ENCODE measurements at regions not wholly inside any gene's neighbourhood (a gene's known extent, or its start where the extent isn't known, plus 50 kb on each side); places are given as distances from the start of the nearest gene placed in this dataset.

- WGBS (ENCODE audit: insufficient coverage, low coverage, missing lambda C conversion rate), result 0% methylated on average over 3 of the region's 3 CpGs
- intact Hi-C loops (cut with micrococcal nuclease), result no loop called here
- POLR2A ChIA-PET, result no interaction called here
- TF ChIP-seq CGGBP1 (CRISPR knock-in tag; IDR thresholded peaks at IDR 0.05), result no peak
- no peak for TF ChIP-seq PBX2 (CRISPR knock-in tag; IDR thresholded peaks at IDR 0.05; ENCODE audit: low read depth)
- TF ChIP-seq PBX2 (tag; conservative IDR thresholded peaks at IDR 0.05; ENCODE audit: low read depth), result no peak
- TF ChIP-seq DIDO1 (tag; IDR thresholded peaks at IDR 0.05; ENCODE audit: low read depth), result no peak
- no peak for TF ChIP-seq HBP1 (CRISPR knock-in tag; IDR thresholded peaks at IDR 0.05)
- no peak for TF ChIP-seq HNRNPH1 (optimal IDR thresholded peaks at IDR 0.05; ENCODE audit: low read depth, low read length)
- no peak for TF ChIP-seq KLF16 (IDR thresholded peaks at IDR 0.05)
- TF ChIP-seq AFF1 (IDR thresholded peaks at IDR 0.05; ENCODE audit: low read depth in 1 of 2, partially characterized antibody in 2 of 2), result no peak
- TF ChIP-seq RFX7 (CRISPR knock-in tag; IDR thresholded peaks at IDR 0.05), result no peak
- TF ChIP-seq U2AF2 (optimal IDR thresholded peaks at IDR 0.05; ENCODE audit: low read depth, low read length), result no peak
- TF ChIP-seq IRF2 (CRISPR knock-in tag; IDR thresholded peaks at IDR 0.05), result no peak
- TF ChIP-seq ZNF408 (CRISPR knock-in tag; IDR thresholded peaks at IDR 0.05; ENCODE audit: low read depth), result no peak
- no peak for TF ChIP-seq SRF (CRISPR knock-in tag; IDR thresholded peaks at IDR 0.05)
- no peak for TF ChIP-seq FIP1L1 (IDR thresholded peaks at IDR 0.05; ENCODE audit: low read depth, low read length, poor library complexity, severe bottlenecking)
These were observed 503.7 kb downstream of the CDH10 start for GRCh38 chr5:24141046-24141445.

More at GRCh38 chr5:24141046-24141445, 503.7 kb downstream of the CDH10 start:
- DNase-seq (ENCODE audit: extremely low read depth in 1 of 4, low spot score in 3 of 4) (no peak), FAIRE-seq (no peak), ATAC-seq (no peak)
- in situ Hi-C loops (cut with MboI), result no loop called here
- Histone ChIP-seq H3K79me2 (ENCODE audit: control insufficient read depth, insufficient read depth, low read length) (no peaks in the 10 kb centered on the region), H3K27me3 (ENCODE audit: control insufficient read depth in 2 of 2, insufficient read depth in 2 of 2, low read length in 2 of 2) (no peaks in the 10 kb centered on the region), H3K36me3 (ENCODE audit: control insufficient read depth, insufficient read depth, low read length) (no peaks in the 10 kb centered on the region), H3K4me2 (ENCODE audit: insufficient read depth, low read length) (no peak overlapping the region), H4K20me1 (replicated peaks; ENCODE audit: control insufficient read depth, insufficient read depth, low read length) (no peaks in the 10 kb centered on the region), H3K4me1 (replicated peaks in 1 of 2; ENCODE audit: control insufficient read depth in 2 of 2, insufficient read depth in 2 of 2, low read length in 2 of 2) (no peaks in the 10 kb centered on the region), H3K9me1 (ENCODE audit: control insufficient read depth, insufficient read depth, low read length) (no peaks in the 10 kb centered on the region), H3K9ac (ENCODE audit: insufficient read depth in 1 of 2, low read depth in 2 of 2, low read length in 2 of 2) (no peak overlapping the region), H3K27ac (ENCODE audit: extremely low read depth, low read depth, low read length) (no peak overlapping the region), H3K4me3 (no peak overlapping the region), H2AFZ (ENCODE audit: low read depth, low read length) (no peak overlapping the region), H3K9me3 (replicated peaks; ENCODE audit: control insufficient read depth, insufficient read depth, low read depth, low read length) (no peaks in the 10 kb centered on the region; the same call in 1 of the 2 replicates)
- CTCF ChIA-PET (ENCODE audit: low intra/inter-chr PET ratio), result no interaction called here
- BruUV-seq (replicated peaks), result no TSS peak
